MM.1S (cell line): ENCODE measurements at regions not wholly inside any gene's neighbourhood (a gene's known extent, or its start where the extent isn't known, plus 50 kb on each side); places are given as distances from the start of the nearest gene placed in this dataset.

Experiments
- DNase-seq: peaks from one replicate; pipeline ENCODE4 v3.0.0-alpha.2; 2015
- H2AFZ ChIP-seq: fragments of 300-600 bp; sonication (generic); 2 replicates; pipeline ENCODE4 v1.6.0; 2016; ENCODE audit warnings: antibody characterized with exemption, low read length
- H3F3A ChIP-seq: fragments of 300-600 bp; sonication (generic); 2 replicates; pipeline ENCODE4 v1.6.1; 2016; ENCODE audit warnings: mild to moderate bottlenecking, antibody characterized with exemption, low read length, moderate library complexity, mixed read lengths; ENCODE audit not compliant: insufficient read depth
- H3K27ac ChIP-seq: fragments of 300-600 bp; sonication (generic); 2 replicates; pipeline ENCODE4 v1.5.1; 2016; ENCODE audit warnings: mild to moderate bottlenecking, low read length
- H3K27me3 ChIP-seq: fragments of 300-600 bp; sonication (generic); replicated peaks from 2 replicates; pipeline ENCODE4 v1.6.0; 2016; ENCODE audit warnings: low read length; ENCODE audit not compliant: insufficient read depth
- H3K36me3 ChIP-seq: fragments of 300-600 bp; sonication (generic); replicated peaks from 2 replicates; pipeline ENCODE4 v1.6.1; 2016; ENCODE audit warnings: mild to moderate bottlenecking, low read length, mixed read lengths; ENCODE audit not compliant: insufficient read depth
- H3K4me1 ChIP-seq: fragments of 300-600 bp; sonication (generic); 2 replicates; pipeline ENCODE4 v1.6.1; 2016; ENCODE audit warnings: low read length, mixed read lengths
- H3K4me2 ChIP-seq: fragments of 300-600 bp; sonication (generic); 2 replicates; pipeline ENCODE4 v1.6.0; 2016; ENCODE audit warnings: low read depth, low read length
- H3K4me3 ChIP-seq: fragments of 300-600 bp; sonication (generic); 2 replicates; pipeline ENCODE4 v1.5.1; 2016; ENCODE audit warnings: low read length, mixed read lengths
- H3K79me2 ChIP-seq: fragments of 300-600 bp; sonication (generic); 2 replicates; pipeline ENCODE4 v1.6.1; 2016; ENCODE audit warnings: mixed run types, low read length, mixed read lengths
- H3K9ac ChIP-seq: fragments of 300-600 bp; sonication (generic); 2 replicates; pipeline ENCODE4 v1.6.1; 2016; ENCODE audit warnings: low read length, mixed read lengths
- H3K9me2 ChIP-seq: fragments of 300-600 bp; sonication (generic); replicated peaks from 2 replicates; pipeline ENCODE4 v1.6.1; 2016; ENCODE audit warnings: mild to moderate bottlenecking, low read length, mixed read lengths; ENCODE audit not compliant: insufficient read depth
- H3K9me3 ChIP-seq: fragments of 300-600 bp; sonication (generic); replicated peaks from 2 replicates; pipeline ENCODE4 v1.6.1; 2016; ENCODE audit warnings: mild to moderate bottlenecking, low read length, mixed read lengths; ENCODE audit not compliant: insufficient read depth
- H4K20me1 ChIP-seq: fragments of 300-600 bp; sonication (generic); 2 replicates; pipeline ENCODE4 v1.6.1; 2016; ENCODE audit warnings: mild to moderate bottlenecking, low read length, moderate library complexity, mixed read lengths; ENCODE audit not compliant: insufficient read depth
- EZH2 ChIP-seq: fragments of 300-600 bp; sonication (generic); optimal IDR thresholded peaks from 2 replicates; pipeline ENCODE3; 2017; ENCODE audit warnings: low read depth, mild to moderate bottlenecking, antibody characterized with exemption, low read length, mixed read lengths
- EZH2phosphoT487 ChIP-seq: fragments of 300-600 bp; sonication (generic); IDR thresholded peaks from 2 replicates; pipeline ENCODE4 v1.6.1; 2018; ENCODE audit warnings: antibody characterized with exemption, low read length
- TF ChIP-seq, protein P1 (sequence below): fragments of 300-600 bp; sonication (generic); IDR thresholded peaks from 2 replicates; pipeline ENCODE4 v1.5.1; 2016; ENCODE audit warnings: antibody characterized with exemption, low read length, mixed read lengths

DNA sequence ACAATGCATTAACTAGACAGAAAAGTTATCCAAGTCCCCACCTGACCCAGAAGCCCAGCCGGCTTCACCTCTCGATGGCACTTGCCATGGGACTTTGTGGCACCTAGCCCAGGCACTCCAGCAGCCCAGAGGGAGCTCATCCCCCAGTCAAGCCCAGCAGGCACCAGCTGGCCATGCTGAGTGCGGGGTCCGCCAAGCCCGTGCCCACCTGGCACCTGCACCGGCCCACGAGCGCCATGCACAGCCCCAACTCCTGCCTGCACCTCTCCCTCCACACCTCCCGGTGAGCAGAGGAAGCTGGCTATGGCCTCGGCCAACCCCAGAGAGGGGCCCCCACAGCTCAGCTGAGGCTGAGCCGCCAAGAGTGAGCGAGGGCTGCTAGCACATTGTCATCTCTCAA lies 1759.1 kb downstream of the OLFM4 start:
- H3K36me3 ChIP-seq: no peaks in the 10 kb centered on the region

DNA sequence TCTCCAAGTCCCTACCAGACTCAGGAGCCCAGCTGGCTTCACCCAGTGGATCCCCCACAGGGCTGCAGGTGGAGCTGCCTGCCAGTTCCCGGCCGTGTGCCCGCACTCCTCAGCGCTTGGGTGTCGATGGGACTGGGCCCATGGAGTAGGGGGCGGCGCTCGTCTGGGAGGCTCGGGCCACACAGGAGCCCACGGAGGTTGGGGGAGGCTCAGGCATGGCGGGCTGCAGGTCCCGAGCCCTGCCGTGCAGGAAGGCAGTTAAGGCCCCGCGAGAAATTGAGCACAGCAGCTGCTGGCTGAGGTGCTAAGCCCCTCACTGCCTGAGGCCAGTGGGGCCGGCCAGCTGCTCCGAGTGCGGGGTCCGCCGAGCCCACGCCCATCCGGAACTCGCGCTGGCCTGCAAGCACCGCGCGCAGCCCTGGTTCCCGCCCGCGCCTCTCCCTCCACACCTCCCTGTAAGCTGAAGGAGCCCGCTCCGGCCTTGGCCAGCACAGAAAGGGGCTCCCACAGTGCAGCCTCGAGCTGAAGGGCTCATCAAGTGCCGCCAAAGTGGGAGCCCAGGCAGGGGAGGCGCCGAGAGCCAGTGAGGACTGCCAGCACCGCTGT lies 1771.1 kb downstream of the OLFM4 start:
- Histone ChIP-seq H3K27ac (no peak overlapping the region), H3F3A (no peaks in the 10 kb centered on the region), H2AFZ (no peak overlapping the region), H3K4me1 (no peaks in the 10 kb centered on the region), H3K36me3 (no peaks in the 10 kb centered on the region), H3K9me2 (no peaks in the 10 kb centered on the region), H3K27me3 (no peaks in the 10 kb centered on the region), H3K79me2 (no peaks in the 10 kb centered on the region), H3K9me3 (no peaks in the 10 kb centered on the region), H3K9ac (no peak overlapping the region), H3K4me3 (no peak overlapping the region), H3K4me2 (no peak overlapping the region), H4K20me1 (no peaks in the 10 kb centered on the region)
- TF ChIP-seq EZH2 (no peak), EZH2phosphoT487 (no peak)
- TF ChIP-seq, protein P1, sequence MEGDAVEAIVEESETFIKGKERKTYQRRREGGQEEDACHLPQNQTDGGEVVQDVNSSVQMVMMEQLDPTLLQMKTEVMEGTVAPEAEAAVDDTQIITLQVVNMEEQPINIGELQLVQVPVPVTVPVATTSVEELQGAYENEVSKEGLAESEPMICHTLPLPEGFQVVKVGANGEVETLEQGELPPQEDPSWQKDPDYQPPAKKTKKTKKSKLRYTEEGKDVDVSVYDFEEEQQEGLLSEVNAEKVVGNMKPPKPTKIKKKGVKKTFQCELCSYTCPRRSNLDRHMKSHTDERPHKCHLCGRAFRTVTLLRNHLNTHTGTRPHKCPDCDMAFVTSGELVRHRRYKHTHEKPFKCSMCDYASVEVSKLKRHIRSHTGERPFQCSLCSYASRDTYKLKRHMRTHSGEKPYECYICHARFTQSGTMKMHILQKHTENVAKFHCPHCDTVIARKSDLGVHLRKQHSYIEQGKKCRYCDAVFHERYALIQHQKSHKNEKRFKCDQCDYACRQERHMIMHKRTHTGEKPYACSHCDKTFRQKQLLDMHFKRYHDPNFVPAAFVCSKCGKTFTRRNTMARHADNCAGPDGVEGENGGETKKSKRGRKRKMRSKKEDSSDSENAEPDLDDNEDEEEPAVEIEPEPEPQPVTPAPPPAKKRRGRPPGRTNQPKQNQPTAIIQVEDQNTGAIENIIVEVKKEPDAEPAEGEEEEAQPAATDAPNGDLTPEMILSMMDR: no peak
- no peak for DNase-seq

More for the DNA sequence above, 1759.1 kb downstream of the OLFM4 start:
- Histone ChIP-seq H3F3A (no peaks in the 10 kb centered on the region), H2AFZ (no peak overlapping the region), H3K9me2 (no peaks in the 10 kb centered on the region), H3K27ac (no peak overlapping the region), H3K9me3 (no peaks in the 10 kb centered on the region), H3K9ac (no peak overlapping the region), H3K4me3 (no peak overlapping the region), H4K20me1 (no peaks in the 10 kb centered on the region), H3K4me2 (no peak overlapping the region), H3K4me1 (no peaks in the 10 kb centered on the region), H3K27me3 (no peaks in the 10 kb centered on the region), H3K79me2 (no peaks in the 10 kb centered on the region)
- DNase-seq: no peak
- TF ChIP-seq EZH2: no peak
- no peak for TF ChIP-seq EZH2phosphoT487
- TF ChIP-seq, protein P1: no peak

DNA sequence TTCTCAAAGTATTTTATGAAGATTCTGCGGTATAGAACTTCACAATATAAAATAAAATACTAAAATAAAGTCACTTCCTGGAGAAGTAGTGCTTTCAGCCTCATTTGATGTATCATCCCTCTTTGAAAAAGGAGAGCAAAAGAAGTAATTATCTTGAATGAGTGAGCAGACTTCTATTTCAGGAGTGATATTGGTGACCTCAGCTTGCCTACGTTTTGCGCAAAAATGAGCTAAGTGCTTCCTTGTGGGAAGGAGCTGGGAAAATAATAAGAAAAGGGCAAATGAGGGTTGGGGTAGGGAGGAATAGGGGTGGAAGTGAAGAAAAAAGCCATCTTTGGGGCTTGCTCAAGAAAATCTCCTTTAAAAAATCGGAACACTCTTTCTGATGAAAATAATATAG lies 1773.6 kb downstream of the OLFM4 start:
- no peaks in the 10 kb centered on the region for H3K79me2 ChIP-seq
- H2AFZ ChIP-seq: no peak overlapping the region
- H3K9me3 ChIP-seq: no peaks in the 10 kb centered on the region
- no peaks in the 10 kb centered on the region for H3K9me2 ChIP-seq
- no peaks in the 10 kb centered on the region for H4K20me1 ChIP-seq
- H3K4me1 ChIP-seq: no peaks in the 10 kb centered on the region
- H3K4me2 ChIP-seq: no peak overlapping the region
- no peaks in the 10 kb centered on the region for H3F3A ChIP-seq
- no peaks in the 10 kb centered on the region for H3K27me3 ChIP-seq
- H3K27ac ChIP-seq: no peak overlapping the region
- TF ChIP-seq EZH2phosphoT487 (no peak), EZH2 (no peak)
- TF ChIP-seq, protein P1: no peak
- no peak for DNase-seq
- no peak overlapping the region for H3K9ac ChIP-seq
- no peaks in the 10 kb centered on the region for H3K36me3 ChIP-seq
- H3K4me3 ChIP-seq: no peak overlapping the region
